ENCODE measurements at regions not wholly inside any gene's neighbourhood (a gene's known extent, or its start where the extent isn't known, plus 50 kb on each side); places are given as distances from the start of the nearest gene placed in this dataset.

GRCh38 chrX:99494668-99495067, 915.4 kb downstream of the PCDH19 start:
- TF ChIP-seq CTCF (conservative IDR thresholded peaks at IDR 0.05; ENCODE audit: low read depth, low read length) (no peak), POLR2A (IDR thresholded peaks at IDR 0.05; ENCODE audit: low read depth, low read length) (no peak), USF2 (IDR thresholded peaks at IDR 0.05; ENCODE audit: low read depth, low read length) (no peak), RFX5 (IDR thresholded peaks at IDR 0.05; ENCODE audit: low read depth, low read length) (no peak), MXI1 (IDR thresholded peaks at IDR 0.05; ENCODE audit: borderline replicate concordance, low read depth, low read length) (no peak), MAZ (IDR thresholded peaks at IDR 0.05; ENCODE audit: borderline replicate concordance, low read depth, low read length) (no peak), RAD21 (IDR thresholded peaks at IDR 0.05; ENCODE audit: low read length) (no peak), MAFK (IDR thresholded peaks at IDR 0.05; ENCODE audit: low read depth, low read length) (no peak), FOS (IDR thresholded peaks at IDR 0.05; ENCODE audit: low read depth, low read length) (no peak), CHD1 (IDR thresholded peaks at IDR 0.05; ENCODE audit: low read depth, low read length) (no peak)

Data from IMR-90 (cell line).